ENCODE measurements at regions not wholly inside any gene's neighbourhood (a gene's known extent, or its start where the extent isn't known, plus 50 kb on each side); places are given as distances from the start of the nearest gene placed in this dataset.

- TF ChIP-seq CTCF (IDR thresholded peaks at IDR 0.05; ENCODE audit: low read depth, low read length, missing control alignments) = no peak
- no peak for DNase-seq (ENCODE audit: low read depth)
- no peak overlapping the region for H3K4me3 ChIP-seq (ENCODE audit: low read depth, low read length)
Observed at GRCh38 chr4:170162416-170162815, 72.7 kb upstream of the AADAT start.

GRCh38 chr4:170157670-170158069 lies 67.9 kb upstream of the AADAT start:
- no peak for DNase-seq (ENCODE audit: low read depth)
- TF ChIP-seq CTCF (IDR thresholded peaks at IDR 0.05; ENCODE audit: low read depth, low read length, missing control alignments) = no peak
- no peak overlapping the region for H3K4me3 ChIP-seq (ENCODE audit: low read depth, low read length)

- H3K4me3 ChIP-seq (ENCODE audit: low read depth, low read length) = no peak overlapping the region
- no peak for TF ChIP-seq CTCF (IDR thresholded peaks at IDR 0.05; ENCODE audit: low read depth, low read length, missing control alignments)
- DNase-seq (ENCODE audit: low read depth) = no peak
Observed at GRCh38 chr4:170145120-170145519, 55.4 kb upstream of the AADAT start.

- no peak for TF ChIP-seq CTCF (IDR thresholded peaks at IDR 0.05; ENCODE audit: low read depth, low read length, missing control alignments)
- DNase-seq (ENCODE audit: low read depth) = no peak
- no peak overlapping the region for H3K4me3 ChIP-seq (ENCODE audit: low read depth, low read length)
Observed at GRCh38 chr4:170139764-170140163, 50.0 kb upstream of the AADAT start.
